Activated CD4-positive, alpha-beta T cell treated with anti-CD3 and anti-CD28 coated beads, Interleukin-2, Interleukin-6, amounts not matched to agents 100 ng/mL and 50 ng/mL, durations not matched to agents 16 hours and 8 hours (primary cell): ENCODE measurements at regions not wholly inside any gene's neighbourhood (a gene's known extent, or its start where the extent isn't known, plus 50 kb on each side); places are given as distances from the start of the nearest gene placed in this dataset.
"Not testable (repeated sequence)": the region's sequence is repeated elsewhere in the genome, so short reads cannot be mapped to it uniquely, and the experiment has no call there.

Experiments
- DNase-seq: peaks from one replicate; pipeline ENCODE4 v3.0.0-alpha.2; 2020

- DNase-seq, result no peak
These were observed 136.9 kb upstream of the PALS2 start for GRCh38 chr7:24436131-24436920.

GRCh38 chr7:24438232-24438631, 135.0 kb upstream of the PALS2 start:
- no peak for DNase-seq

- DNase-seq, result not testable (repeated sequence)
These were observed 134.1 kb upstream of the PALS2 start for GRCh38 chr7:24439104-24439503.

DNA sequence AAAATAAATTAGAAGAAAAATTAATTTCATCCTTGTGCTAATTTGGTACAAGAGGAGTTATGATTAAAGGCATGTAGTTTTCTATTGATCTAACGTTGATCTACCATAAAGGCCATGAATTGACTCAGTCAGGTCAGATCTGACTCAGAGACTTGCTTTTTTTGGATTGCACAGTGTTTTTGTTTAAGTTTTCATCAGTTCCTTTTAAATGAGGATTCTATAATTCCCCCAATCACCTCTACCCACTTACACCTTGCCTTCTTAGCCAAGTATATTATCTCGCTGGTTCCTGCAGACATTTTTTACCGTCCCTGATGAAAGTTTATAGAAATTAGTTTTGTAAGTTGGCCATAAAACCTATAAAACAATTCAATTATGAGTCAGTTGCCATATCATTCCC, 132.4 kb upstream of the PALS2 start:
- DNase-seq, result peak; percentile 65

DNA sequence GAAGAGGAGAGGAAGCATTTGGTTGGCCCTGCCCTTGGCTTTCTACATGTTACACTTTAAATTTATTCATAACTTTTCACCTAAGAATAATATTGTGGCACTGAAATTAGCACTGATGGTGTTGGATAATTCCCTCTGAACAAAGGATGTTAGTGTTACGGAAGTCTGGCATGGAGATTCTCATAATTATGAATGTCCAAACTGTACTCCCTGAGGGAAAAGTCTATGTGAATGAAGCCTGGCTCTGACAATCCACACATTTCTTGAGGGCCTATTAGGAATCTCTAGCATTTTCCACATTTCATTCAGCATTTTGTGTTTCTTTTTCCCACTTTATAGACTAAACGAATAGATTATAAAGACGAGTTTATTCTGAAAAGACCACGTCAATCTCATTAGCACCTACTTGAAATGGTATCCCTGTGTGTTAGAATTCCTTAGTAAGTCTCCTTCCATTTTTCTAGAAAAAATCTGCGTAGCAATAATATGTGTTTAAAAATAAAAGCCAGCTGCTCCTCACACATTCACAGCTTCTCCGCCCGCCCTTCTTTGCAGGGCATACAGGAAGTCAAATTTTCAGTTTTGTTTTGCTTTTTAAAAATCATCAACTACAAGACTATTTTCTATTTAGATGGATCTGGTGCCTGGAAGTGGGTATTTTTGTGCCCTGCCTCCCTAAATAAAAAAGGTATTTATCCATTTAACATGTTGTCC, 131.8 kb upstream of the PALS2 start:
- no peak for DNase-seq

DNA sequence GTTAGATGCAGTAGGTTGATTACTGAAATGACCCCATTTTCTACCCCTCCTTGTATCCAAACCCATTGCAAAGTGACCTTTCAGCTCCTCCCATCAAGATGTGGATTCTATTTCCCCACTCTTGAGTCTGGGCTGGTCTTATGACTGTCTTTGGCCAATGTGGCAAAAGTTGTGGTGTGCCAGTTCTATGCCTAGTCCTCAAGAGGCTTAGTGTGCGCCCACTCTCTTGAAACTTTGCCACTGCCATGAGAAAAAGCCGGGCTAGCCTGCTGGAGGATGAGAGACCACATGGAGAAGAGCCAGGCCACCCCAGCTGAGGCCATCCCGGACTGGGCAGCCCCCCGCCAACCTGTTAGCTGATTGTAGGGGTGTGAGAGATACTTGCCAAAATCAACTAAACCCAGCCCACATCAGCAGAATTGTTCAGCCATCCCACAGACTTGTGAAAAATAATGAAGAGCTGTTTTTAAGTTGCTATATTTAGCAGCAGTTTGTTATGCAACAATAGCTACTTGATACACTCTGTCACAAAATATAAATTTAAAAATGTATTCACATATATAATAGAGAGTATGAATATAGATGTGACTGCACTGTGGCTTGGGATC, 131.0 kb upstream of the PALS2 start:
- DNase-seq, result no peak

GRCh38 chr7:24444666-24445440, 128.4 kb upstream of the PALS2 start:
- DNase-seq, result no peak

DNA sequence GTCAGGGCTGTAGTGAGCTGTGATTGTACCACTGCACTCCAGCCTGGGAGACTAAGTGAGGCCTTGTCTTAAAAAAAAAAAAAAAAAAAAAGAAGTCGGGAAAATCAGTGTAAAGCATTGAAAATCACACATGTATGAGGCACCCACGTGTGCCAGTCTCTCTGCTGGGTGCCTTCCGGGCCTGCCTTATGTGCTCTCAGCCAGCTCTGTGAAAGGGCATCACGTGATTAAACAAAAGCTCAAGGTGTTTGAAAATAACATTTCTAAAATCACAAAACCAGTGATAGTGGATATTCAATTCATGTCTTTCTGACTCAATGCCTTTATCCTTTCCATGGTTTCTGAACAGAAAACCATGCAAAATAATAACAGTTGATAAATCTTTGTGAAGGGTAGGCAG, 125.2 kb upstream of the PALS2 start:
- no peak for DNase-seq

GRCh38 chr7:24449416-24449815, 123.8 kb upstream of the PALS2 start:
- DNase-seq, result not testable (repeated sequence)

GRCh38 chr7:24455813-24456525, 117.3 kb upstream of the PALS2 start:
- no peak for DNase-seq

GRCh38 chr7:24456526-24457218, 116.6 kb upstream of the PALS2 start:
- no peak for DNase-seq

- no peak for DNase-seq
These were observed 116.1 kb upstream of the PALS2 start for GRCh38 chr7:24457219-24457558.

- DNase-seq, result no peak
These were observed 111.1 kb upstream of the PALS2 start for GRCh38 chr7:24462117-24462516.

DNA sequence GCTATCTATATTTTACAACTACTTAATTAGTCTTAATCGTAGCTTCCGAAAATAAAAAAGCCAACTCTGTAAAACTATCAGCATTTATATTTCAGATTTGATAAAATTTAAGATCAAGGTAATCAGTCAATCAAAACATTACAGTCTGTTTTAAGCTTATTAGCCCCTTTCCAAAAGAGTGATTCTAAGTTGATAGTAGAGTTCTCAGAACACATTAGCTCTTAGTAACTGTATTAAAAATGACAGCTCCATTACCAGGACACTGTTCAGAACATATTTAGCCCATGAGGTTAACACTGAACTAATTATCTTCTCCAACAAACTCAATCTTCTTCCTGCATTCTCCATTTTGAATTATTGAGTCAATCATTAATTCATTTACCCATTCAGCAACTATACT, 110.3 kb upstream of the PALS2 start:
- DNase-seq, result no peak

DNA sequence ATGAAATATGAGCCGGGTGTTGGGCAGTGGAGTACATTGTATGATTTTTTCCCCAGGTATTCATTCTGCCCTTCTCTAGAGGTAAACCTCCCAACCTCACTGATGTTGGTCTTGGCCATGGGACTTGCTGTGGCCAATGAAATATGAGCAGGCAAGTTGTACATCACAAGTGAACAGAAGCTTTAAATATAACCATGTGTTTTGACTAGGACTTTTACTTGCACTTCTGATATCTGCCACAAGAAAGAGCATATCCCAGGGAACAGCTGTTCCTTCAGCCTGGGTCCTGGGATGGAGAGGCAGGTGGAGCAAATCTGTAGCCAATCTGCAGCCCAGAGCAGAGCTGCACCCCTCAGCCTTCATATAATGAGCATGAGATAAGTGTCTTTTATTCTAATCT, 109.8 kb upstream of the PALS2 start:
- no peak for DNase-seq

- DNase-seq, result no peak
These were observed 108.4 kb upstream of the PALS2 start for GRCh38 chr7:24464861-24465260.

DNA sequence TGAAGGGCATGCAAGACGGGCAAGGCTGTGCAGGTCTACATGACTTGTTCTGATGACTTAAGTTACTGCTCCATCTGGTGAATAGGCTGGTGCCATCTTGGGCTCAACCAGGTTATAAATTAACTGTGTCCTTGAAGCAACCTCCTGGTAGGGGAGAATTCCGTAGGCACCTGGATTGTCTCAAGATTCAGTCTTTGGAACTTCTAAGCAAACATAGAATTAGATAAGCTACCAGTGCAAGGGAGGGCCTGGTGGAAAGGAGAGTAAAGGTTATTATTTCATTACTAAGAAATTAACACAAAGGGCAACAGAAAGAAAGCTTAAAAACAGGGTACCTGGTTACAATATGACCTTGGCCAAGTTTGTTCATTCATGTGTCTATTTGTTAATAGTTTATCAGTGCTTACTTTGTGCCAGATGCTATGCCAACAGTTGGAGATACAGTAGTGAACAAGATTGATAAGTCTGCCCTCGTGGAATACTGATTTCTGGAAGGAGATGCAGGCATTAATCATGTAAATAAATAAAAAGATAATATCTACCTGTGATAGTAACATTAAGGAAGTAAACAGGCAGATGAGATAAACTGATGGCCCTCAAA, 107.0 kb upstream of the PALS2 start:
- DNase-seq, result no peak

- DNase-seq, result no peak
These were observed 104.1 kb upstream of the PALS2 start for GRCh38 chr7:24469118-24469517.

DNA sequence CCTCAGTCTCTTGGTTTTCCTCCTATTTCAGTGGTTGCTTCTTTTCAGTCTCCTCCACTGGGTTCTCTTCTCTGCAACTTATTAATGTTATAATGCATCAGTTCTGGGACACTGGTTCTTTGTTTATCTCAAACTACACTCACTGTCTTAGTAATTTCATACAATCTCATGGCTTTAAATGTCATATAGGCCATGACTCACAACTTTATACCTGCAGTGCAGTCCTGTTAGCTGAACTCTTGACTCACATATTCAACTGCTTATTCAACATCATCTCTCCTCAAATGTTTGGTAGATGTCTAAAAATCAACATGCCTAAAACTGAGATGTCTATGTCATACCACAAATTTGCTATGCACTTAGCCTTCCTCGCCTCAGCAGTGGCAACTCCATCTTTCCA, 101.2 kb upstream of the PALS2 start:
- DNase-seq, result no peak

DNA sequence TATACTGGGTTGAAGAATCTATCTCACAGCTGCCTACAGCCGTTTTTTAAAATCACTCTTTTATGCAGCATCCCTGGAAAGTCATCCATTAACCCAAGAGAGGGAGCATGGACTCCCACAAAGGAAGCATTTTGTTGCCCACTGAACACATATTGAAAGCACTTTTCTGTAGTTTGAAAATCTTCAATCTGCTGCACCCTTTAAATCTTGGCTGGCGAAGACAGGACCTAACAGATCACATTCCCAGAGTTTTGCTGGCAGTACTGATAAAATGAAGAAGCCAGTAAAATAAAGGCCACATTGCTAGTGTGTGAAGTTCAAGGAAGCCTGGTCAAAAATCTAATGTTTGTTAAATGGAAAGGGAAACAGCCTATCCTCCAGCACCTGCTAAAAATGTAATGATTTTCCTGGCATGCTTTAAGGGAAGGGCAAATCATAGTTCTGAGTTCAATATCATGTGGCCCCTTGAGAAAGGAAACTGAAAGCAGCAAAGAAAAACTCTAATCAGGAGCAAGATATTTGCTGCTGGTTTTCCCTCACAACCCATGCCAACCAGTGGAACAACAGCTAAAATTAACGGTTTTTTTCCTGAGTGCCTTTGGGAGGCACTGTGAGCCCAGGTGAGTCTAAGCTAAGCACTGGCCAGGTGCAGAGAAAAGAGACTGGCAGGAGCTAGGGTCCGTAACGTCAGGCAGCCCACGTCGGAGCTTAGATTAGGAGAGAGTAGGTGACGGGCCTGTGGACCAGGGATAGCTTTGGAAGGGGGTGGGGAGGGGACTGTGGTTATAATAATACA, 97.9 kb upstream of the PALS2 start:
- no peak for DNase-seq

DNA sequence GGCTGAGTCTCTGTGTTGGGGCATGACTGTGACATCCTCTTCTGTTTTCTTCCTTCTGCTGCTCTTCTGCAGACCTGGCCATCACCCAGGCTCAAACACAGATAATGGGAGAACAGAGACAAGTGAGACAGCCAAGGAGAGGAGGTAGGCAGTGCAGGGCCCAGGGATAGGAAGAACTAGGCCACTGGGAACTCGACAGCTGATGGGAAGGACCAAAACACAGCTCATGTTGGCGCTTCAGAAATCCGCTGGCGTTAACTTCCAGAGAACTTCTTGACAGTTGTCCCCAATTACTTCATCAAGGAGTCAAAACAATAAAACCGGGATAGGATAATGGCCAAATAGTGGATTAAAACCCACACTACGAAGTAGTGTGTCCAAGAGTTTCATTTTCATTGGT, 97.0 kb upstream of the PALS2 start:
- no peak for DNase-seq
